ENCODE measurements at regions not wholly inside any gene's neighbourhood (a gene's known extent, or its start where the extent isn't known, plus 50 kb on each side); places are given as distances from the start of the nearest gene placed in this dataset.

DNA sequence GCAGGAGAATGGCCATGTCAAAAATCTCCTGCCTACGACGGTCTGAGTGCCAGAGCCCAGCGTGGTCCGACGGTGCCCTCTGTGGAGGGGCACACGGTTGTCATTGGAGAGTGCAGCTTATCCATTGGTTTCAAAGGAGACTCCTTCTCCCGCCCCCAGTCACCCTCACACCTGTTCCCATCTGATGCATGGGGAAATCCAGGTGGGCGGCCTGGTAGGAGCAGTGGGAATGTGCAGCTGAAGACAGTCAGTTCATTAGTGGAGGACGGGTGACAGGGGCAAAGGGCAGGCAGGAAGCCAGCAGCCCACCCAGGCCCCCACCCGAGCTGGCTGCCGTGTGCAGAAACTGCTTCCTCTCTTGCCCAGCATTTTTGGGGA, 162.3 kb downstream of the IRF8 start:
- no peak for DNase-seq (ENCODE audit: low spot score)

DNA sequence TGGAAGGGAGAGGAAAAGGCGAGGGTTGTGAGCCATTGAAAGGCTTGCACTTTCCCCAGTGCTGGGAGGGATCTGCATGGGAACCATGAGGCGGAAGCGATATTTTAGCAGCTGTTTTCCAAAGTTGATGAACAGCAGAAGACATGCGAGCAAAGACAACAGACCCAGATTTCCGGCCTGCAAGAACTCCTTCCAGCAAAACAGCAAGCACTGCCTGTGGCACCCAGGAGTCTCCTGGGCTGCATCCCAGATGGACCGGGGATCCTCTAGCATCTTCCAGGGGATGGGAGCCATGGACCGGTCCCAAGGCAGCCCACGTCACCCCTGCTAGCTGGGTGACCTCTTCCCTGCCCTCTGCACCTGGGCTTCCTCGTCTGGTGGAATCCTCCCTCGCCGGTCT, 162.8 kb downstream of the IRF8 start:
- DNase-seq (ENCODE audit: low spot score): no peak

DNA sequence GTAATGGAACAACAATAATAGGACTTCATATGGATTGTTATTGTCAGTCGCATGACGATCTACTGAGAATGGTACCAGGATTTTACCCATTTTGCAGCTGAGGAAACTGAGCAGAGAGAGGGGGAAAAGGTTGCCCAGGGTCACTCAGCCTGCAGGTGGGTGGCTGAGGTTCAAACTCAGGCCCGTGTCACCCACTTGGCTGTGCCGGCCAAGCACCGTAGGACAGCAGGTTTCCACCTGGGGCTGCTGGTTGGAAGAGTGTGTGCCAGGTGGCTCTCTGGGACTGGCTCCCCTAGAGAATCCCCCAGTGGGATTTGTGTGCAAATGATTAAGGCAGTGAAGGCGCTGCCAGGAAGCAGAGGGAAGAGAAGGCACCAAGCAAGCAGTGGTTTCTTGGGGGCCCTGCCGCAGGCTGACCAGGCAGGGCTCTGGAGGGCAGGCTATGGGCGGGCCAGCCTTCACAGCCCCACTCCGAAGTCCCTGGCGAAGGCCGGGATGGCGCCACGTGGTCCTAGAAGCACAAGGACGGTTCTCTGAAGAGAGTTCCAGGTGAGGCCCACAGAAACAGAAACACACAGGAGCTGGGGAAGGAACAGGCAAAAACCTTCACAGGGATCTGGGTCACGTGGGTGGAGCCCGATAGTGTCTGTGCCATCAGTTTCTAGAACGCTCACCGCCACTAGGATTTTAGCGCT, 163.5 kb downstream of the IRF8 start:
- no peak for DNase-seq (ENCODE audit: low spot score)

DNA sequence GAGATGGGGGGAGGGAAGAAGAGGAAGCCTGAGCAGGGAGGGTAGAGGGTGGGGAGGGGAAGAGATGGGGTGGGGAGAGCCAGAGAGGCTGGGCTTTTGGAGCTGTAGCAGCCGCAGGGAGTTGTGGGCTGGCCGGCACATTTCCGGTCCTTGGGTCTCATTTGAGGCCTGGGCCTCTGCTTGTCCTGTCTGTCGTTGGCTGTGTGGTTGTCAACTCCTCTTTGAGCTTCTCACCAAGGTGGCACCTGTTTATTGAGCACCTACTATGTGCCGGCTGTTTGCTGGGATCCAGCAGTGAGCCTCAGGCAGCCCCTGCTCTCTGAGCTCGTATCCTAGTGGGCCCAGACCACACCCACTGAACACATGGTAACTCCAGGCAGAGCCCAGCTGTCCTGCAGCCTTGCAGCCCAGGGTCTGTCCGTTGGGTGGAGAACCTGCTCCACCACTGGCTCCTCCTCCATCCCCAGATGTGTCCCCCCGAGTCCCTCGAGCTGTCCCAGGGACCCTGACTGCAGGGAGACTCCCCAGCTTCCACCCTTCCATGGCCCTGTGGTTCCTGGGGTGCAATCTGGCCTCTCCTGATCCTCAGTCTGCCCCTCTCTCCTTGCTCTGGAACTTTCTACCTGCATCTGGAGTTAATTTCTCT, 164.9 kb downstream of the IRF8 start:
- no peak for DNase-seq (ENCODE audit: low spot score)

DNA sequence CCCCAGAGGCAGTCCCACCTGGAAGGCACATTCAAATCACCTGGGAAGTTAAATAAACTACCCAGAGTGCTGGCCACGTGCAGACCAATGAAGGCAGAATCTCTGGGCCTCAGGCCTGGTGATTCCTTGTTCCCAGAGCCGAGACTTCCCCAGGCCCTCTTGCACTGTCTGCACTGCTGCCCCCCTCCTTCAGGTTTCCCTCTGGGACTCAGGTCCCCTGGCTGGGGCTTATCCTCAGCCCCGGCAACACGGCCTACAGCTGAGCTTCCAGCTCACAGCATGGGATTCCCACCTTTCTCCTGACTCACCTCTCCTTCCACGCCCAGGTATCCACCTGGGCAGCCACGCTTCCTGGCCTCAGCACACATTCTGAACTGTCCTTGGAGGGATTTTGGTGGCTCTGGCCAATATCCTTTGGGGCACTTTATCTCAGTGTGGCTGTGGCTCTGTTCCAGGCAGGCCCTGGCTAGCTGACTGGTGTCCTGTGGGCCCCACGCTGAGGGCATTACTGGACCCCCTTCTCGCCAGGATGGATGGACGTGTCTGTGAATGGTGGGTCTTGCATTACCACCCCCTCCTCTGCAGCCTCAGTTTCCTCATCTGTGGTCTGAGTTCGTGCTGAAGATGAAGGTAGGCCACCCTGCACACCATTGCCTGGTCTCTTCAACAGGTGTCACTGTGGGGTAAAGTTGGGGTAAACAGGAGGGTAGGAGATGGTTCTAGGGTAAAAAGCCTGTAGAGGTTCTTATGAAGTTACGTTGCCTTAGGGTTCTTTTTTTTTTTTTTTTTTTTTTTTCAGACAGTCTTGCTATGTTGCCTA, 165.7 kb downstream of the IRF8 start:
- DNase-seq (ENCODE audit: low spot score): no peak

DNA sequence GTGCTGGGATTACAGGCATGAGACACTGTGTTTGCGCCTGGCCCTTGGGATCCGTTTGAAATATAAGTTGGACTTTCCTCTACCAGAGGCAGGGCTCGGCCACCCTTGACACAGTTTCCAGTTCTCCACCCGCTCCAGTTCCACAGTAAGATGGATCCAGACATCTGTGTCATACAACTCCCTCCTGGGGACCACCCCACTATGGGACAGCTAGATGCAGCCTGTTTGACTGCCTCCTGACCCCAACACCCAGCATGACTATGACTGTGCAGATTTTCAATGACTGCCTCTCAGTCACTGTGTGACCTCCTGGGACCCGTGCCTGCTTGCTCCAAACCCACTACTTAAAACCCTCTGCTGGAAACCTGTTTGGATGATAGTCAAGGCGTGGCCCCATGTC, 166.7 kb downstream of the IRF8 start:
- no peak for DNase-seq (ENCODE audit: low spot score)

DNA sequence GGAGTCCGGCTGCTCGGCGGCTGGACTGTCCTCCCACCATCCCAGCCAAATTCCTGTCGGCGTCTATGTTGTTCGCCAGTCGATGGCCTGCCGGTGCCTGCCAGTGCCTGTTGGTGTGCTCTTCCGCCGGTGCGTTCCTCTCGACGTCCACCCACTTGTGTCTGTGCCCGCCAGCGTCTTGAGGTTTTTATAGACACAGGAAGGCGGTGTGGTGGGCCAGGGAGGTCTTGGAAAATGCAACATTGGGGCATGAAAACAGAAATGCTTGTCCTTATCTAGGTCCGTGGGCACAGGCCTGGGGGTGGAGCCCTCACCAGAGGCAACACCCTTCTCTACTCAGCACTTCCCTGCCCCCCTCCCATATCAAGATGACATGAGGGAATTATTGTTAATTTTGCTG, 167.8 kb downstream of the IRF8 start:
- DNase-seq (ENCODE audit: low spot score): no peak

DNA sequence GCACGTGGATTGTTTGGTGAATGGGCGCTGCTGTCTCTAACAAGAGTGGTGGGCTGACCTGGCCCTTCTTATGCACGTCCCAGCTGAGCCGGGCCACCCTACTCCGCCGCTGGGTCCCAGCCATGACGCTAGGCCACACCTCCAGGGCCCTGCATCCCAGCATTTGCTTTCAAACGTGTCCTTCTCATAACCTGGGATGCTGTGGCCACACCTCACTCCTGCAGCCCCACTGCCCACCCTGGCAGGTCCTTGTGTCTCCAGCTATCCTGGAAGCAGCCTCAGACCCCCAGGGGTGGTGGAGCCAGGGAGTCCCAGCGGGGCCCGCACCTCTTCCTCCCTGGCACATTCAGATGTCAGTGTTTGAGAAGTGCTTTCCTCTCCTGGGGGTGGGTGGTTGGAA, 168.6 kb downstream of the IRF8 start:
- no peak for DNase-seq (ENCODE audit: low spot score)

DNA sequence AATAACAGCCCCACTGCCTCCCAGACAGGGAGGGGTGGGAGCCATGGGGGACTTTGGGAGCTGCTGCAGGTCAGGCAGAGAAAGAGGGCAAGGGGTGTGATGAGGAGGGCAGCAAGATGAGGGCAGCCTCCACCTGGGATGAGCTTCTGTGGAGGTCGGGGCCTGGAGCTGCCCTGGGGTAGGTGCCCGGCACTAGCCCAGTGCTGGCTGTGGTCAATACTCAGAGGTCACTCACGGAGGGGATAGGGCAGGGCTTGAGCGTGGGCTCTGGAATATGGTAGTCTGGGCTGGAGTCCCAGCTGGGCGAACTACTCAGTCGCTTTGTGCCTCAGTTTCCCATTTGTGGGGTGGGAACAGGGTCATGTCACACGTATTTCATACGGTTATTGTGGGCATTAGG, 169.0 kb downstream of the IRF8 start:
- DNase-seq (ENCODE audit: low spot score): no peak

DNA sequence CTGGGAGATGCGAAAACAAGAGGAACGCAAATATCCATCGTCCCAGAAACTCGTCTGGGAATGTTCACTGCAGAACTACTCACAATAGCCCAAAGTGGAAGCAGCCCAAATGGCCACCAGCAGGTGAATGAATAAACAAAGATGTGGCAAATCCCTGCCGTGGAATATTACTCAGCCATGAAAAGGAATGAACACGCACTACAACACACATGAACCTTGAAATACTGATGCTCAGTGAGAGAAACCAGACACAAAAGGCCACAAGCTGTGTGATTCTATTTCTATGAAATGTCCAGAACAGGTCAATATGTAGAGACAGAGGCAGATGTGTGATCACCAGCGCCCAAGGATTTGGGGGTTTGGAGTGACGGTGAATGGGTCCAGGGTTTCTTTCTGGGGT, 169.8 kb downstream of the IRF8 start:
- DNase-seq (ENCODE audit: low spot score): no peak

DNA sequence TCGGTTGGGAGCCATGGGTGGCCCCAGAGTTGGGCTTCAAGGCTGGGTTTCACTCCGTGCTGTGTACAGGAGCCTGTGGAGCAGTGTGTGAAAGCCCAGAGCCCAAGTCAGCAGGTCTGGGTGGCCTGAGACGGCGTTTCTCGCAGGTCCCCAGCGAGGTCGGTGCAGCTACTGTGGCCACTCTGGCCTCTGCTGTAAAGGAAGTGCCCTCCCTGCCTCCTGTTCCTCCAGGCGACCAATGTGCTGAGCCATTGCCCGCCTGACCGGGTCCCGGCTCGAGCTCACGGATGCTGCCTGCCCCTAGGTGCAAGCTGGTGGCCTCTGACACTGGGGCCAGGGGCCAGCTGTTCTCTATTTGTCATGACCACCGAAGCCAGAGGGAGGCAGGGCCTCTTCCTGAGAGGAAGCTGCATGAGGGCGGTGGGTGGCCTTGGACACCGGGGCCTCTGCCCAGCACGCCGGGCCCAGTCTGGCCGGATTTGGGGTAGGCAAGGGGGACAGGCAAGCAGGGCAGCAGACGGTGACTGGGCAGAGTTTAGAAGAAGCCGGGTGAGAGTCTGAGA, 170.9 kb downstream of the IRF8 start:
- DNase-seq (ENCODE audit: low spot score): no peak

DNA sequence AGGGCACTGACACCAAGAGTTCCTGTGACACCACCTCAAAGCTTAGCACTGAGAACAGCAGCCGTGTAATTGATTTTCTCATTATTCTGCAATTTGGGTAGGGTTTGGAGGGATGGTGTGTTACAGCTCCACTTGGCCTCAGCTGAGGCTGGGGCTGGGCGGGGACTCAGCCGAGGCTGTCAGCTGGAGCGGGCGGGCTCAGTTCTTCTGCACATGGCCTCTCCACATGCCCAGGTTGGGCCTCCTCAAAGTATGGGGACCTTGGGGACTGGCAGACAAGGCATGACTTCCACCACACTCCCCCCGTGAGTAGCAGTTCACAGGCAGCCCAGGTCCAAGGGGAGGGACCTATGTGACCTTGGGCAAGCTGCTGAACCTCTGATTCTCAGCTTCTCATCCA, 171.5 kb downstream of the IRF8 start:
- no peak for DNase-seq (ENCODE audit: low spot score)

DNA sequence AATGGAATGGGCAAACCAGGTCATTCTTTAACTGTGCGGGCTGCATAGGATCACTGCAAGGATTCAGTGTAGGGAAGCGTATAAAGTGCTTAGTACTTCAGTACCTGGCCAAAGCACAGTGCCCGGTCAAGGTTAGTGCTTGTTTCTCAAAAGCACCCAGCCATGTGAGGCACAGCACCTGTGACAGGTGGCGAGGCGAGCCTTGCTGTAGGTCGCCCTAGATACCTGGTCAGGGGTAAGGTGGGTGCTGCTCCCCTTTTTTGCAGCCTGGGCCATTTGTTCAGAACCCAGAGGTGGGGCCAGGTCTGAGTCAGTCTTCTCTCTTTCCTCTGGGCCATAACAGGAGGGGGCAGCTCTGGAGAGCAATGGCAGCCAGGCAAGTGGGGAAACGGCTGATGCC, 172.0 kb downstream of the IRF8 start:
- no peak for DNase-seq (ENCODE audit: low spot score)

DNA sequence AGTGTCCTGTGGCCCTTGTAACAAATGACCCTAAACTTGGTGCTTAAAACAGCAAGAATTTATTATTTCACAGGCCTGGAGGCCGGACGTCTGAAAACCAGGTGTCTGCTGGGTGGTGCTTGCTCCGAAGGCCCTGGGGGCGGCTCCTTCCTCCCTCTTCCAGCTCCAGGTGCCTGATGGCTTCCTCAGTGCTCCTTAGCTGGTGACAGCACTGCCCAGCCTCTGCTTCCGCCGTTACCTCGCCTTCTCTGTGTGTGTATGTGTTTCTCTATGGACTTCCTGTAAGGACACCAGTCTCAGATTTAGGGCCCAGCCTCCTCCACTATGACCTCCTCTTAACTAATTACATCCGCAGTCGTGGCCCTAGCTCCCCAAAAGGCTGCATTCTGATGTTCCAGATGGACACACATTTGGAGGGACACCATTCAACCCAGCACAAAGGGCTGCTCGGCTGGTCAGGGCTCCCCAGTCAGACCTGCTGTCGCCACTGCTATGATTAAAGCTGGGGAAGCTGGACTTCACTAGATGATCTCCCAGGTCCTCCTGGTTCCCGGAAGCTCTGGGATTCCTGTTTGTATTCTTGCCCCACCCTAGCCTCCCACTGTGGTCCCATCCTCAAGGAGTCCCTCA, 172.8 kb downstream of the IRF8 start:
- DNase-seq (ENCODE audit: low spot score): no peak

DNA sequence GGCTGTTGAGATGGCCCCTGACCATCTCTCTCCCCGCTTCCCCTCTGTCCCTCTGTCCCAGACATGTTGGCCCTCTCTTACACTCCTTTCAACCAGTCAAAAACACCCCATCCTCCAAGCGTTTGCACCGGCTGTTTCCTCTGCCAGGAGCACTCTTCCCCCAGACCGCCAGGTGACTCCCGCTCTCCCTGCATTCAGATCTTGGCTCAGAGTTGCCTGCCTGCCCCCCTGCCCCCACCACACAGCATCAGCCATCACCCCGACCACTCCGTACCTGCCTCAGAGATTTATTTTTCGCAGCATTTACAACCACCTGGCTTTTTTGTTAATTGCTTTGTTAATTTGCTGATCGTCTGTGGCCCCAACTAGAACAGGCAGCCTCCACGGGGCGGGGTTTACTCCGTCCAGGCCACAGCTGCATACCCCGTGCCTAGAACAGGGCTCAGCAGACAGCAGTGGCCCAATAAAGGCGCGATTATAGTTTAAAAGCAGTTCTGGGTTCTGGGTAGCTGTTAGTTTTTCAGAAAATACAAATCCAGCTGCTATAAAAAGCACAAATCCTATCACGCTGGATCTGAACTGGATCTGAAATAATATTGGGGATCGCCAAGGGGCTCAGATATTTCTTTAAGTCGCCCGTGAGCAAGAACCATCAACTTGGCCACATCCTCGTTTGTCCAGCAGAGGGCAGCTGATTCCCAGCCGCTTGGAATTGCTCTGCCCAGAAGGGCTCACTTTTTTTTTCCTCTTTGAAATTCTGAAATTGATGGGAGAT, 173.6 kb downstream of the IRF8 start:
- no peak for DNase-seq (ENCODE audit: low spot score)

DNA sequence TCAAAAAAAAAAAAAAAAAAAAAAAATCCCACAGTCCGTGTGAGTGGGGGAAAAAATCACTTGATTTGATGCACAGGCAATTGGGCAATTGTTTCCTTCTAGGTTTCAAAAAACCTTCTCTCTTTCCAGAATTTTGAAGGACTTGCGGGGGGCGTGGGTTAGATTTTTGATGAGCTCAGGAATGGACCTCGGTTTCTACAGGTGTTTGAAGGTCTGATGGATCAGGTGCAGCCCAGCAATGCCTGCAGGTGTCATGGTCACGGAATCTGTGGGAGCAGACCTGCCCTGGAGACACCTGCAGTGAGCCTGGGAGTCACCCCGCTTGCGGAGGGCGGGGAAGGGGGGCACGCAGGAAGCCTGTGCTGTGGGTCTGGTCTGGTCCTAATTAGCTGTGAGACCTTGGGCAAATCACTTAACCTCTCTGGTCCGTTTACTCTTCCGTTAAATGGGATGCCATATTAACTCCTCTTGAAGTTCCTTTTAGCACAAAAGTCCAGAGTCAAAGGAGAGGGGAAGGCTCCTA, 174.2 kb downstream of the IRF8 start:
- DNase-seq (ENCODE audit: low spot score): no peak

DNA sequence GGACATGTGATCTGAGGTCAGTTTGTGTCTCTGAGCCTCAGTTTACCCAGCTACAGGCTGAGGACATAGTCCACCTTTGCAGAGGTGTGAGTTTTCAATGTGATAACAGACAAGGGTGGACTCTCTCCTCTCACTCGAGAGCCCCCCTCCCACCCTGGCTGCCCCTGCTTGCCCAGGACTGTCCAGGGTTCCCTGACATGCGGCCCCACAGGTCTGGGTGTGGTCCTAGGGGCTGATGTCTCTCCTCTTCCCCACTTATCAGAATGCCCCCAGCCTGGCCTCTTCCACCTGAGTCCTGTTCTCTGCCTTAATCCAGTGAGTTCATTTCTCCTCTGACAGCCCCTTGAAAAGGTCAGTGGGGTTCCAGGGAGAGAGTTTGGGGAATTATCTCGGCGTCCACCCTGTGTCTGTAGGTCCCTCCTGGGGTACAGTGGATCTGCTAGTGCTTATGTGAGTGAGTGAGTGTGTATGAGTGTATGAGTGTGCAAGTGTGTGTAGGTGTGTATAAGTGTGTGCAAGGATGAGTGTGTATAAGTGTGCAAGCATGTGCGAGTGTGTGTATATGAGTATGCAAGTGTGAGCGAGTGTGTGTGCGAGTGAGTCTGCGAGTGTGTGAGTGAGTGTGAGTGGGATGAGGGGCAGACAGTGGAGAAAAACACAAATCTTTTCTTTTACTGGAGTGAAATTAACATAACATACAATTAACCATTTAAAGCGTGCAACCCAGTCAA, 175.0 kb downstream of the IRF8 start:
- no peak for DNase-seq (ENCODE audit: low spot score)

DNA sequence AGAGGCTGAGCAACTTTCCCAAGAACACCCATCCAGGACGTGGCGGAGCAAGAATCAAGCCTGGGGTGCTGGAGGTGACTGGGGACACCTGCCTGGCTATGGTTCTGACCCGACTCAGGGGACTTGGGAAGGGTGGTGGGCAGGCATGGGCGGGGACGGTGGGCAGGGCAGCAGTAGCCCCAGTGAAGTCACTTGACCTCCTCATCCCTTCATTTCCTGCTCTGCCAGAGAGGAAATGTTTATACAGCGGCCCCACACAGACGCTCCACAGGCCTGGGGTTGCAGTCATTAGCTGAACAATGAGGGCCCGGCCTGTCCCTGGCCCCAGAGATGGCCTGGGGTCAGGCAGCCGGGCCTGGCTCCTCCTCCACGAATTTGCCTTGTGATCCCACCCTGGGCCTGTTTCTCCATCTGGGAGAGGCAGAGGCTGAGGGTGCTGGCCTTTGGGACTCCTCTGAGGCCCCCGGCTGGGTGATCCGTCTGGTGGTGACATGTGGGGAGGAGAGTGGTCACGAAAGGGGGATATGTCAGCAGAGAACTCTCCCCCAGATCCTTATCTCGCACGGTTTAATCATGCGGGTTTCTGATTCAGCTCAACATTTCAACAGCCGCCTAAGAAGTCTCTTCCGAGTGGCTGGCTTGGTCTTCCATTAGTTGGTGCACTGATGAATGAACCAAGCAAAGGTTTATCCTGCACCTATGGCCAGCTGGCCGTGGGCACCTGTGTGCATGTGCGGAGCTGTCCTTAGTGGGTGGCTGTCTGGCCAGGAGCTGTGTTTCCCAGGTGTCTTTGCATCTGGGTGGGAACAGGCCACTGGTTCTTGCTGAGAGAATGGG, 175.9 kb downstream of the IRF8 start:
- DNase-seq (ENCODE audit: low spot score): no peak

DNA sequence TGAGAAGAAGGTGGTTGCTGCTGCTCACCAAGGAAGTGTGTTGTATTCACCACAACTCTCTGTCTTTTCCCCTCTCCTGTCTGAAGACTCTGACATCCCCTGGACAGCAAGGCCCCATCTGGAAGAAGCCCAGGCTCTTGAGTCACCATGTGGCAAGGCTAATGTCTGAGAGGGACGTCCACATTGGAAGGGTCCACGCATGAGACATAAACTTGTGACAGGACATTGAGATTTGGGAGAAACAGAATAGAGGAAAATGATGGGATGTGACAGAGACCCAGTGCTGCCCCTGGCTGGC, 176.5 kb downstream of the IRF8 start:
- no peak for DNase-seq (ENCODE audit: low spot score)

DNA sequence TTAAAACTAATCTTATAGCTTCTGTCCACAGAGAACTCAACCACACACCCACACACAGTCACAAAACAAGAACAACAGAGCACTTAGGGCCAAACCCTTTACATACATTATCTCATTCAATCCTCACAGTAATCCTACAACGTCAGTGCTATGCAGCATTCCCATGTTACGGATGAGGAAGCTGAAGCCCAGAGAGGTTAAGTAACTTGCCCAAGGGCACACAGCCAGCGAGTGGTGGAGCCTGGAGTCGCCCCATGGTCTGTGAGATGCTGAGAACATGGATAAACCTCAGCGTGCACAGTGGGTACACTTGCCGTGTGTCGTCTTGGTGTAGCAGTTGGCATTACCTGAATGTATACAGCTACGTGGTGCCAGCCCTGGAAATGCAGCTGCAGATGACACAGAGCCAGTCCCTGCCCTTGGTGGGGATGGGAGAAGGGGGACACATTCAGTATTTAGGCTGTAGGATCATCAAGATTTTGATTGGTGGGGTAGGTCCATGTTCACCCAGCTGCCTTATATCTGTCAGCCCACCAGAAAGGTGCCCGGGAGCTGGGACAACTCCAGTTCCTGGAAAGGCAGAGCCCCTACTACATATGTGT, 177.0 kb downstream of the IRF8 start:
- no peak for DNase-seq (ENCODE audit: low spot score)

Measured in CD4-positive, alpha-beta T cell treated with Interleukin-6 at 100 ng/mL for 8 hours (primary cell).